ENCODE measurements at regions not wholly inside any gene's neighbourhood (a gene's known extent, or its start where the extent isn't known, plus 50 kb on each side); places are given as distances from the start of the nearest gene placed in this dataset.

GRCh38 chr4:96149894-96150293 is 310.0 kb downstream of the PDHA2 start:
- H3F3A ChIP-seq (replicated peaks; ENCODE audit: low read depth): no peaks in the 10 kb centered on the region
- no peaks in the 10 kb centered on the region for H4K20me1 ChIP-seq (replicated peaks; ENCODE audit: insufficient read depth)
- no peaks in the 10 kb centered on the region for H3K36me3 Mint-ChIP-seq (ENCODE audit: low read depth)
- peak overlapping the region; percentile 44; the same call in 1 of the 2 replicates for H2AFZ ChIP-seq
- no peak overlapping the region for H3K4me2 ChIP-seq
- H3K4me3 ChIP-seq: no peak overlapping the region
- no peak overlapping the region for H3K4me3 Mint-ChIP-seq
- peaks cover 1% of the 10 kb centered on the region for H3K27me3 Mint-ChIP-seq (ENCODE audit: insufficient read depth, low read depth, poor library complexity)
- no peaks in the 10 kb centered on the region for H3K4me1 Mint-ChIP-seq
- H3K27ac Mint-ChIP-seq: 0 out of 2 replicates have a peak overlapping the region, but pooled peaks have one; percentile 36
- no peaks in the 10 kb centered on the region for H3K9me3 Mint-ChIP-seq
- ATAC-seq: no peak
- H3K79me2 ChIP-seq (replicated peaks; ENCODE audit: insufficient read depth): no peaks in the 10 kb centered on the region
- DNase-seq (ENCODE audit: low spot score): no peak
- H3K36me3 ChIP-seq (ENCODE audit: insufficient read depth): no peaks in the 10 kb centered on the region
- TF ChIP-seq JUNB (IDR thresholded peaks at IDR 0.05; ENCODE audit: unreplicated experiment): no peak
- no peak for TF ChIP-seq ZNF331 (CRISPR knock-in tag; IDR thresholded peaks at IDR 0.05; ENCODE audit: low read depth)
- TF ChIP-seq ETS1 (IDR thresholded peaks at IDR 0.05): no peak
- no peaks in the 10 kb centered on the region for H3K9me2 ChIP-seq (ENCODE audit: insufficient read depth)
- H3K27me3 ChIP-seq (ENCODE audit: insufficient read depth): no peaks in the 10 kb centered on the region
- no peaks in the 10 kb centered on the region for H3K4me1 ChIP-seq (ENCODE audit: insufficient read depth)
- H3K27ac ChIP-seq (ENCODE audit: low read depth): no peak overlapping the region

- DNase-seq (ENCODE audit: low spot score): no peak
- Histone ChIP-seq H3F3A (replicated peaks; ENCODE audit: low read depth) (no peaks in the 10 kb centered on the region), H2AFZ (no peak overlapping the region), H3K79me2 (replicated peaks; ENCODE audit: insufficient read depth) (no peaks in the 10 kb centered on the region), H3K4me3 (no peak overlapping the region), H3K27me3 (ENCODE audit: insufficient read depth) (no peaks in the 10 kb centered on the region), H3K36me3 (ENCODE audit: insufficient read depth) (no peaks in the 10 kb centered on the region), H3K4me2 (no peak overlapping the region), H4K20me1 (replicated peaks; ENCODE audit: insufficient read depth) (no peaks in the 10 kb centered on the region), H3K9me2 (ENCODE audit: insufficient read depth) (no peaks in the 10 kb centered on the region), H3K4me1 (ENCODE audit: insufficient read depth) (no peaks in the 10 kb centered on the region), H3K27ac (ENCODE audit: low read depth) (no peak overlapping the region)
- Mint-ChIP-seq H3K9me3 (no peaks in the 10 kb centered on the region), H3K27me3 (ENCODE audit: insufficient read depth, low read depth, poor library complexity) (no peaks in the 10 kb centered on the region), H3K4me1 (no peaks in the 10 kb centered on the region), H3K36me3 (ENCODE audit: low read depth) (no peaks in the 10 kb centered on the region), H3K27ac (no peak overlapping the region), H3K4me3 (no peak overlapping the region)
- no peak for ATAC-seq
- TF ChIP-seq EZH2 (IDR thresholded peaks at IDR 0.05; ENCODE audit: low read depth, unreplicated experiment) (no peak), ZNF114 (CRISPR knock-in tag; IDR thresholded peaks at IDR 0.05) (no peak), POLR2AphosphoS5 (IDR thresholded peaks at IDR 0.05; ENCODE audit: low read depth) (no peak), ZNF331 (CRISPR knock-in tag; IDR thresholded peaks at IDR 0.05; ENCODE audit: low read depth) (no peak), EZH2phosphoT487 (IDR thresholded peaks at IDR 0.05; ENCODE audit: unreplicated experiment) (no peak), CREB1 (CRISPR knock-in tag; IDR thresholded peaks at IDR 0.05; ENCODE audit: low read depth) (no peak), JUNB (IDR thresholded peaks at IDR 0.05; ENCODE audit: unreplicated experiment) (no peak)
- TF ChIP-seq, protein P1, sequence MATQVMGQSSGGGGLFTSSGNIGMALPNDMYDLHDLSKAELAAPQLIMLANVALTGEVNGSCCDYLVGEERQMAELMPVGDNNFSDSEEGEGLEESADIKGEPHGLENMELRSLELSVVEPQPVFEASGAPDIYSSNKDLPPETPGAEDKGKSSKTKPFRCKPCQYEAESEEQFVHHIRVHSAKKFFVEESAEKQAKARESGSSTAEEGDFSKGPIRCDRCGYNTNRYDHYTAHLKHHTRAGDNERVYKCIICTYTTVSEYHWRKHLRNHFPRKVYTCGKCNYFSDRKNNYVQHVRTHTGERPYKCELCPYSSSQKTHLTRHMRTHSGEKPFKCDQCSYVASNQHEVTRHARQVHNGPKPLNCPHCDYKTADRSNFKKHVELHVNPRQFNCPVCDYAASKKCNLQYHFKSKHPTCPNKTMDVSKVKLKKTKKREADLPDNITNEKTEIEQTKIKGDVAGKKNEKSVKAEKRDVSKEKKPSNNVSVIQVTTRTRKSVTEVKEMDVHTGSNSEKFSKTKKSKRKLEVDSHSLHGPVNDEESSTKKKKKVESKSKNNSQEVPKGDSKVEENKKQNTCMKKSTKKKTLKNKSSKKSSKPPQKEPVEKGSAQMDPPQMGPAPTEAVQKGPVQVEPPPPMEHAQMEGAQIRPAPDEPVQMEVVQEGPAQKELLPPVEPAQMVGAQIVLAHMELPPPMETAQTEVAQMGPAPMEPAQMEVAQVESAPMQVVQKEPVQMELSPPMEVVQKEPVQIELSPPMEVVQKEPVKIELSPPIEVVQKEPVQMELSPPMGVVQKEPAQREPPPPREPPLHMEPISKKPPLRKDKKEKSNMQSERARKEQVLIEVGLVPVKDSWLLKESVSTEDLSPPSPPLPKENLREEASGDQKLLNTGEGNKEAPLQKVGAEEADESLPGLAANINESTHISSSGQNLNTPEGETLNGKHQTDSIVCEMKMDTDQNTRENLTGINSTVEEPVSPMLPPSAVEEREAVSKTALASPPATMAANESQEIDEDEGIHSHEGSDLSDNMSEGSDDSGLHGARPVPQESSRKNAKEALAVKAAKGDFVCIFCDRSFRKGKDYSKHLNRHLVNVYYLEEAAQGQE (IDR thresholded peaks at IDR 0.05; ENCODE audit: unreplicated experiment): no peak
Observed at GRCh38 chr4:96150466-96150865, 310.6 kb downstream of the PDHA2 start.

All from GM23338 (cell line).